CD14-positive monocyte (primary cell): ENCODE measurements at regions not wholly inside any gene's neighbourhood (a gene's known extent, or its start where the extent isn't known, plus 50 kb on each side); places are given as distances from the start of the nearest gene placed in this dataset.

Source experiments
- DNase-seq, 3 donors: peaks; one replicate each; pipeline ENCODE4 v3.0.0-alpha.2; 2011 to 2022
- H2AFZ ChIP-seq: 2 replicates; pipeline ENCODE4 v1.6.0; 2012; ENCODE audit warnings: mild to moderate bottlenecking, low read depth, low read length, inconsistent platforms; ENCODE audit not compliant: insufficient read depth, poor library complexity, severe bottlenecking
- H3K27ac ChIP-seq, 2 donors: 1 replicate in 1 of 2; 2 replicates in 1 of 2; pipeline ENCODE4 v1.5.1; 2012 to 2013; ENCODE audit warnings: low read length in 2 of 2, control low read depth in 1 of 2, inconsistent platforms in 1 of 2, low read depth in 1 of 2, mild to moderate bottlenecking in 1 of 2
- H3K27me3 ChIP-seq, 2 donors: one replicate each; pipeline versions ENCODE4 v1.6.0 to v1.6.1; 2011 to 2013; ENCODE audit warnings: low read length in 2 of 2; ENCODE audit not compliant: control insufficient read depth in 2 of 2, insufficient read depth in 2 of 2
- H3K36me3 ChIP-seq, 2 donors: replicated peaks in 1 of 2; 1 replicate in 1 of 2; 2 replicates in 1 of 2; pipeline versions ENCODE4 v1.5.1 to v1.6.1; 2012 to 2013; ENCODE audit warnings: low read length in 2 of 2, control low read depth in 1 of 2, inconsistent platforms in 1 of 2, mild to moderate bottlenecking in 1 of 2; ENCODE audit not compliant: insufficient read depth in 2 of 2, control insufficient read depth in 1 of 2
- H3K4me1 ChIP-seq, 2 donors: 1 replicate in 1 of 2; 2 replicates in 1 of 2; pipeline versions ENCODE4 v1.5.1 to v1.6.1; 2012 to 2013; ENCODE audit warnings: low read length in 2 of 2, control low read depth in 1 of 2, inconsistent platforms in 1 of 2, mild to moderate bottlenecking in 1 of 2, moderate library complexity in 1 of 2; ENCODE audit not compliant: insufficient read depth in 2 of 2, control insufficient read depth in 1 of 2
- H3K4me2 ChIP-seq: replicated peaks from 2 replicates; pipeline ENCODE3; 2012; ENCODE audit warnings: low read length, moderate library complexity, mild to moderate bottlenecking; ENCODE audit not compliant: poor library complexity, severe bottlenecking; ENCODE audit errors: extremely low read depth
- H3K4me3 ChIP-seq, 3 experiments: fragments of 200-600 bp in 1 of 3; sonication (generic) in 1 of 3; replicated peaks in 1 of 3; 1 replicate in 2 of 3; 2 replicates in 1 of 3; pipeline ENCODE4 v1.5.1; 2011 to 2013; ENCODE audit warnings: low read length in 3 of 3, mild to moderate bottlenecking in 3 of 3, control low read depth in 2 of 3, low read depth in 2 of 3, inconsistent platforms in 1 of 3, moderate library complexity in 1 of 3
- H3K79me2 ChIP-seq: 2 replicates; pipeline ENCODE4 v1.6.0; 2012; ENCODE audit warnings: mild to moderate bottlenecking, control low read depth, inconsistent platforms, low read length, moderate library complexity; ENCODE audit not compliant: insufficient read depth
- H3K9ac ChIP-seq: 2 replicates; pipeline ENCODE4 v1.6.0; 2017; ENCODE audit warnings: low read length, mild to moderate bottlenecking; ENCODE audit not compliant: insufficient read depth, poor library complexity, severe bottlenecking
- H3K9me3 ChIP-seq, 2 donors: replicated peaks in 1 of 2; 1 replicate in 1 of 2; 2 replicates in 1 of 2; pipeline versions ENCODE4 v1.5.1 to v1.6.1; 2012 to 2013; ENCODE audit warnings: low read length in 2 of 2, control low read depth in 1 of 2; ENCODE audit not compliant: control insufficient read depth in 1 of 2, insufficient read depth in 1 of 2
- H4K20me1 ChIP-seq: 2 replicates; pipeline ENCODE4 v1.6.0; 2012; ENCODE audit warnings: mild to moderate bottlenecking, low read length, control low read depth, moderate library complexity; ENCODE audit not compliant: insufficient read depth
- H3K27ac Mint-ChIP-seq, 7 donors: one replicate each; pipeline ENCODE4 v1.8.0; 2020; ENCODE audit warnings: mild to moderate bottlenecking in 7 of 7, mixed read lengths in 7 of 7, moderate library complexity in 6 of 7, inconsistent platforms in 2 of 7
- H3K27me3 Mint-ChIP-seq, 3 donors: one replicate each; pipeline ENCODE4 v1.8.0; 2021 to 2022; ENCODE audit warnings: low read depth in 3 of 3, mild to moderate bottlenecking in 3 of 3, mixed read lengths in 3 of 3, moderate library complexity in 3 of 3, inconsistent platforms in 1 of 3
- H3K36me3 Mint-ChIP-seq, 2 donors: one replicate each; pipeline ENCODE4 v1.8.0; 2020; ENCODE audit warnings: mixed read lengths in 2 of 2, inconsistent platforms in 1 of 2, mild to moderate bottlenecking in 1 of 2
- H3K4me1 Mint-ChIP-seq: one replicate; pipeline ENCODE4 v1.8.0; 2020; ENCODE audit warnings: mild to moderate bottlenecking, mixed read lengths
- H3K4me3 Mint-ChIP-seq, 2 donors: one replicate each; pipeline ENCODE4 v1.8.0; 2020; ENCODE audit warnings: mild to moderate bottlenecking in 2 of 2, mixed read lengths in 2 of 2, moderate library complexity in 1 of 2
- H3K9me3 Mint-ChIP-seq, 7 donors: one replicate each; pipeline ENCODE4 v1.8.0; 2020 to 2022; ENCODE audit warnings: mixed read lengths in 7 of 7, mild to moderate bottlenecking in 6 of 7, moderate library complexity in 6 of 7, inconsistent platforms in 2 of 7
- CTCF ChIP-seq: fragments of 200-600 bp; IDR thresholded peaks from one replicate; pipeline ENCODE4 v1.8.0; 2022; ENCODE audit warnings: antibody characterized with exemption, mild to moderate bottlenecking
- WGBS: methylation state at CpG from one replicate; pipeline ENCODE4 v1.1.5; 2013; ENCODE audit warnings: missing lambda C conversion rate; ENCODE audit not compliant: insufficient coverage; 5-methylcytosine and 5-hydroxymethylcytosine counted together
- intact Hi-C, 2 donors: fragments of 100-400 bp; cut with micrococcal nuclease; formaldehyde crosslinking; loops; one replicate each; pipeline versions ENCODE4 v1.15.0 to v1.15.1; 2023

- Histone ChIP-seq H4K20me1 (no peaks in the 10 kb centered on the region), H3K4me3 (no peak overlapping the region), H3K9ac (no peak overlapping the region), H3K79me2 (no peaks in the 10 kb centered on the region), H3K36me3 (no peaks in the 10 kb centered on the region), H3K4me2 (no peak overlapping the region), H3K4me1 (no peaks in the 10 kb centered on the region), H3K9me3 (no peaks in the 10 kb centered on the region), H3K27ac (no peak overlapping the region), H3K27me3 (no peaks in the 10 kb centered on the region), H2AFZ (no peak overlapping the region)
- WGBS: 100% methylated on average over 2 of the region's 8 CpGs
- Mint-ChIP-seq H3K36me3 (no peaks in the 10 kb centered on the region), H3K4me3 (no peak overlapping the region), H3K9me3 (peaks cover 0 to 3% (median 0%) of the 10 kb centered on the region in 7 donors), H3K27ac (peak overlapping the region in 1 of 7 donors; percentile 37), H3K27me3 (peaks cover 0 to 1% (median 0%) of the 10 kb centered on the region in 3 donors), H3K4me1 (peaks cover 3% of the 10 kb centered on the region)
- DNase-seq: no peak
- intact Hi-C loops: no loop called here
- no peak for TF ChIP-seq CTCF
Observed at GRCh38 chr15:98126326-98127085, 166.0 kb downstream of the ARRDC4 start.

GRCh38 chr15:98127586-98127985, 167.1 kb downstream of the ARRDC4 start:
- DNase-seq: no peak
- no peak for TF ChIP-seq CTCF
- WGBS: 4% methylated on average over 4 of the region's 5 CpGs
- Mint-ChIP-seq H3K4me1 (peaks cover 3% of the 10 kb centered on the region), H3K4me3 (no peak overlapping the region), H3K36me3 (no peaks in the 10 kb centered on the region), H3K27me3 (peaks cover 0 to 1% (median 0%) of the 10 kb centered on the region in 3 donors), H3K9me3 (peaks cover 0 to 3% (median 0%) of the 10 kb centered on the region in 7 donors), H3K27ac (peak overlapping the region in 2 of 7 donors; percentile 6 to 16)
- Histone ChIP-seq H3K27me3 (no peaks in the 10 kb centered on the region), H3K36me3 (no peaks in the 10 kb centered on the region), H4K20me1 (no peaks in the 10 kb centered on the region), H3K9me3 (no peaks in the 10 kb centered on the region), H3K4me1 (no peaks in the 10 kb centered on the region), H3K9ac (no peak overlapping the region), H3K4me2 (no peak overlapping the region), H2AFZ (no peak overlapping the region), H3K79me2 (no peaks in the 10 kb centered on the region), H3K4me3 (no peak overlapping the region), H3K27ac (no peak overlapping the region)
- intact Hi-C loops: no loop called here
